Fibroblast of lung (primary cell): ENCODE measurements at regions not wholly inside any gene's neighbourhood (a gene's known extent, or its start where the extent isn't known, plus 50 kb on each side); places are given as distances from the start of the nearest gene placed in this dataset.

ENCODE experiments used
- CTCF ChIP-seq, 2 donors: IDR thresholded peaks in 1 of 2; conservative IDR thresholded peaks in 1 of 2; 1 replicate in 1 of 2; 2 replicates in 1 of 2; pipeline ENCODE4 v1.5.1; 2011 to 2012; ENCODE audit warnings: low read length in 2 of 2, control low read depth in 1 of 2, inconsistent platforms in 1 of 2, low read depth in 1 of 2, mild to moderate bottlenecking in 1 of 2
- EZH2 ChIP-seq: IDR thresholded peaks from 2 replicates; pipeline ENCODE4 v1.5.1; 2012; ENCODE audit warnings: low read length, control low read depth, mild to moderate bottlenecking; ENCODE audit errors: missing control alignments

DNA sequence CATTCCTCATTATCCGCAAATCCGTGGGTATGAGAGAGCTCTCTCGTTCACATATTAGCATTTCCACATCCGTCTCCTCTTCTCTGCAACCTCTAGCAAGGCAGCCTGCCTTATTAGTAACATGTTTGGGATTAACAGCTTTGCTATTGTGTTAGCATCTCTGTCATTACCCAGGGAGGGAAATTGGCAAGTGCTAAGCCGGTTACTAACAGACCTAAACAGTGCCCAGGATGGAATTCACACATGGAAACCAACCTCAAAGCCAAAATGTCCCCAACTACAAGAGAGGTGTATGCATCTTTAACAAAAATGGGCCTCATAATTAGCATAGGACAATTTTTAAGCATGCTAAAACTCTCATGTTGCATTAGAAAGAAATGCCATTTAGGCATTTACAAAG lies 309.0 kb upstream of the MEIS1 start:
- TF ChIP-seq CTCF (conservative IDR thresholded peaks at IDR 0.05 in 1 of 2, IDR thresholded peaks at IDR 0.05 in 1 of 2; ENCODE audit: low read depth in 1 of 2, low read length in 2 of 2) (no peak), EZH2 (no peak)
